HG02798 (cell line): ENCODE measurements at regions not wholly inside any gene's neighbourhood (a gene's known extent, or its start where the extent isn't known, plus 50 kb on each side); places are given as distances from the start of the nearest gene placed in this dataset.
"Not testable (repeated sequence)": the region's sequence is repeated elsewhere in the genome, so short reads cannot be mapped to it uniquely, and the experiment has no call there.

Source experiments
- ATAC-seq: cut with Tn5 transposase; IDR thresholded peaks from one replicate; pipeline ENCODE4 v1.9.1; 2021; ENCODE audit warnings: mild to moderate bottlenecking; ENCODE audit not compliant: unreplicated experiment, poor library complexity

- no peak for ATAC-seq
Observed at GRCh38 chr15:84151205-84151931, 84.2 kb upstream of the GOLGA6L4 start.

- ATAC-seq: not testable (repeated sequence)
Observed at GRCh38 chr15:84152381-84152979, 83.1 kb upstream of the GOLGA6L4 start.

GRCh38 chr15:84153655-84154140 lies 81.9 kb upstream of the GOLGA6L4 start:
- ATAC-seq: not testable (repeated sequence)

- ATAC-seq: not testable (repeated sequence)
Observed at GRCh38 chr15:84154314-84154713, 81.3 kb upstream of the GOLGA6L4 start.

- not testable (repeated sequence) for ATAC-seq
Observed at GRCh38 chr15:84154787-84155186, 80.8 kb upstream of the GOLGA6L4 start.

GRCh38 chr15:84155792-84156587 lies 79.6 kb upstream of the GOLGA6L4 start:
- ATAC-seq: not testable (repeated sequence)

GRCh38 chr15:84156588-84156840 lies 79.1 kb upstream of the GOLGA6L4 start:
- ATAC-seq: not testable (repeated sequence)

GRCh38 chr15:84157056-84157632 lies 78.4 kb upstream of the GOLGA6L4 start:
- not testable (repeated sequence) for ATAC-seq

GRCh38 chr15:84157857-84158256 lies 77.7 kb upstream of the GOLGA6L4 start:
- ATAC-seq: not testable (repeated sequence)

- ATAC-seq: not testable (repeated sequence)
Observed at GRCh38 chr15:84159346-84160269, 76.0 kb upstream of the GOLGA6L4 start.

- not testable (repeated sequence) for ATAC-seq
Observed at GRCh38 chr15:84164423-84165292, 70.9 kb upstream of the GOLGA6L4 start.

- not testable (repeated sequence) for ATAC-seq
Observed at GRCh38 chr15:84170029-84170428, 65.5 kb upstream of the GOLGA6L4 start.

- ATAC-seq: not testable (repeated sequence)
Observed at GRCh38 chr15:84173231-84173610, 62.4 kb upstream of the GOLGA6L4 start.
